ENCODE measurements at regions not wholly inside any gene's neighbourhood (a gene's known extent, or its start where the extent isn't known, plus 50 kb on each side); places are given as distances from the start of the nearest gene placed in this dataset.

- TF ChIP-seq, protein P1, sequence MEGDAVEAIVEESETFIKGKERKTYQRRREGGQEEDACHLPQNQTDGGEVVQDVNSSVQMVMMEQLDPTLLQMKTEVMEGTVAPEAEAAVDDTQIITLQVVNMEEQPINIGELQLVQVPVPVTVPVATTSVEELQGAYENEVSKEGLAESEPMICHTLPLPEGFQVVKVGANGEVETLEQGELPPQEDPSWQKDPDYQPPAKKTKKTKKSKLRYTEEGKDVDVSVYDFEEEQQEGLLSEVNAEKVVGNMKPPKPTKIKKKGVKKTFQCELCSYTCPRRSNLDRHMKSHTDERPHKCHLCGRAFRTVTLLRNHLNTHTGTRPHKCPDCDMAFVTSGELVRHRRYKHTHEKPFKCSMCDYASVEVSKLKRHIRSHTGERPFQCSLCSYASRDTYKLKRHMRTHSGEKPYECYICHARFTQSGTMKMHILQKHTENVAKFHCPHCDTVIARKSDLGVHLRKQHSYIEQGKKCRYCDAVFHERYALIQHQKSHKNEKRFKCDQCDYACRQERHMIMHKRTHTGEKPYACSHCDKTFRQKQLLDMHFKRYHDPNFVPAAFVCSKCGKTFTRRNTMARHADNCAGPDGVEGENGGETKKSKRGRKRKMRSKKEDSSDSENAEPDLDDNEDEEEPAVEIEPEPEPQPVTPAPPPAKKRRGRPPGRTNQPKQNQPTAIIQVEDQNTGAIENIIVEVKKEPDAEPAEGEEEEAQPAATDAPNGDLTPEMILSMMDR (IDR thresholded peaks at IDR 0.05) = no peak
- TF ChIP-seq POLR2A (IDR thresholded peaks at IDR 0.05; ENCODE audit: low read depth) (no peak), EP300 (IDR thresholded peaks at IDR 0.05) (no peak)
Measured at GRCh38 chr17:63138713-63139112, 172.7 kb downstream of the TANC2 start.
